K562 (cell line): ENCODE measurements at regions not wholly inside any gene's neighbourhood (a gene's known extent, or its start where the extent isn't known, plus 50 kb on each side); places are given as distances from the start of the nearest gene placed in this dataset.

ENCODE experiments used
- CREB1 ChIP-seq, 2 experiments: sonication (generic) in 1 of 2; formaldehyde crosslinking in 1 of 2; IDR thresholded peaks; 2 replicates each; pipeline versions ENCODE4 v1.6.1 to v1.8.0; 2012 to 2022; ENCODE audit warnings: inconsistent platforms in 1 of 2, mild to moderate bottlenecking in 1 of 2, missing genetic modification reagents in 1 of 2, moderate library complexity in 1 of 2
- CSDE1 ChIP-seq, 2 experiments: fragments of 450-650 bp; IDR thresholded peaks; 2 replicates each; pipeline ENCODE4 v1.6.1; 2016; ENCODE audit warnings: mild to moderate bottlenecking in 1 of 2
- CTBP1 ChIP-seq: fragments of 450-650 bp; IDR thresholded peaks from 2 replicates; pipeline ENCODE4 v1.6.1; 2016; ENCODE audit warnings: borderline replicate concordance
- FOXK2 ChIP-seq, 2 experiments: fragments of 450-650 bp; IDR thresholded peaks in 1 of 2; conservative IDR thresholded peaks in 1 of 2; 2 replicates each; pipeline ENCODE4 v1.6.1; 2016; ENCODE audit warnings: low read depth in 2 of 2, mild to moderate bottlenecking in 1 of 2
- HLTF ChIP-seq: fragments of 450-650 bp; IDR thresholded peaks from 2 replicates; pipeline ENCODE4 v1.6.1; 2016
- NCOA4 ChIP-seq: fragments of 450-650 bp; IDR thresholded peaks from 2 replicates; pipeline ENCODE4 v1.6.1; 2018; ENCODE audit warnings: mild to moderate bottlenecking; ENCODE audit not compliant: partially characterized antibody
- NONO ChIP-seq, 2 experiments: fragments of 200-400 bp in 1 of 2; fragments of 450-650 bp in 1 of 2; formaldehyde crosslinking in 1 of 2; IDR thresholded peaks; 2 replicates each; pipeline ENCODE4 v1.6.1; 2017; ENCODE audit warnings: low read depth in 2 of 2, mild to moderate bottlenecking in 2 of 2, moderate library complexity in 2 of 2, low read length in 1 of 2
- PHTF2 ChIP-seq: fragments of 250-450 bp; sonication (Bioruptor Pico); IDR thresholded peaks from 2 replicates; pipeline ENCODE4 v1.5.0; 2021; ENCODE audit warnings: mild to moderate bottlenecking
- POLR2B ChIP-seq: fragments of 450-650 bp; IDR thresholded peaks from 2 replicates; pipeline ENCODE4 v1.6.1; 2018; ENCODE audit warnings: low read depth; ENCODE audit not compliant: partially characterized antibody
- POLR2G ChIP-seq: fragments of 200-400 bp; formaldehyde crosslinking; IDR thresholded peaks from 2 replicates; pipeline ENCODE4 v1.6.1; 2017; ENCODE audit warnings: low read depth, mild to moderate bottlenecking, antibody characterized with exemption, low read length, moderate library complexity
- RAD51 ChIP-seq: fragments of 450-650 bp; IDR thresholded peaks from 2 replicates; pipeline ENCODE4 v1.7.1; 2016; ENCODE audit warnings: low read depth, mild to moderate bottlenecking, borderline replicate concordance
- RHOXF2B ChIP-seq: fragments of 250-450 bp; sonication (Bioruptor Pico); conservative IDR thresholded peaks from 2 replicates; pipeline ENCODE4 v1.5.1; 2021
- TGIF2 ChIP-seq: sonication (generic); formaldehyde crosslinking; IDR thresholded peaks from 2 replicates; pipeline ENCODE4 v1.8.1; 2022; ENCODE audit warnings: mild to moderate bottlenecking, missing genetic modification reagents, moderate library complexity
- ZNF212 ChIP-seq: fragments of 450-650 bp; formaldehyde crosslinking; IDR thresholded peaks from 2 replicates; pipeline ENCODE4 v1.4.0; 2020; ENCODE audit warnings: mild to moderate bottlenecking
- ZNF24 ChIP-seq: fragments of 450-650 bp; IDR thresholded peaks from 2 replicates; pipeline ENCODE4 v1.6.1; 2016
- ZNF384 ChIP-seq: IDR thresholded peaks from 2 replicates; pipeline ENCODE4 v1.6.1; 2012; ENCODE audit warnings: low read depth, low read length, improper control_type of control experiment
- ZNF586 ChIP-seq: fragments of 450-650 bp; formaldehyde crosslinking; conservative IDR thresholded peaks from 2 replicates; pipeline ENCODE4 v1.4.0; 2020; ENCODE audit warnings: mild to moderate bottlenecking, moderate library complexity
- ZSCAN32 ChIP-seq: fragments of 450-650 bp; formaldehyde crosslinking; IDR thresholded peaks from 2 replicates; pipeline ENCODE4 v1.4.0; 2020; ENCODE audit warnings: mild to moderate bottlenecking, moderate library complexity
- TF ChIP-seq, protein P1 (sequence below): fragments of 250-450 bp; sonication (Bioruptor Pico); IDR thresholded peaks from 2 replicates; pipeline ENCODE4 v1.8.0; 2022; ENCODE audit warnings: inconsistent platforms
- TF ChIP-seq, protein P2 (sequence below): fragments of 250-450 bp; sonication (Bioruptor Pico); IDR thresholded peaks from 2 replicates; pipeline ENCODE4 v1.5.1; 2021; ENCODE audit warnings: mild to moderate bottlenecking
- TF ChIP-seq, protein P3 (sequence below): fragments of 450-650 bp; formaldehyde crosslinking; IDR thresholded peaks from 2 replicates; pipeline ENCODE4 v1.4.0; 2020; ENCODE audit warnings: mild to moderate bottlenecking, moderate library complexity
- TF ChIP-seq, protein P4 (sequence below): fragments of 250-450 bp; sonication (Bioruptor Pico); IDR thresholded peaks from 2 replicates; pipeline ENCODE4 v1.8.0; 2022; ENCODE audit warnings: moderate library complexity, mild to moderate bottlenecking, inconsistent platforms
- TF ChIP-seq, protein P5 (sequence below): fragments of 450-650 bp; IDR thresholded peaks from 2 replicates; pipeline ENCODE4 v1.6.1; 2016; ENCODE audit warnings: mild to moderate bottlenecking

DNA sequence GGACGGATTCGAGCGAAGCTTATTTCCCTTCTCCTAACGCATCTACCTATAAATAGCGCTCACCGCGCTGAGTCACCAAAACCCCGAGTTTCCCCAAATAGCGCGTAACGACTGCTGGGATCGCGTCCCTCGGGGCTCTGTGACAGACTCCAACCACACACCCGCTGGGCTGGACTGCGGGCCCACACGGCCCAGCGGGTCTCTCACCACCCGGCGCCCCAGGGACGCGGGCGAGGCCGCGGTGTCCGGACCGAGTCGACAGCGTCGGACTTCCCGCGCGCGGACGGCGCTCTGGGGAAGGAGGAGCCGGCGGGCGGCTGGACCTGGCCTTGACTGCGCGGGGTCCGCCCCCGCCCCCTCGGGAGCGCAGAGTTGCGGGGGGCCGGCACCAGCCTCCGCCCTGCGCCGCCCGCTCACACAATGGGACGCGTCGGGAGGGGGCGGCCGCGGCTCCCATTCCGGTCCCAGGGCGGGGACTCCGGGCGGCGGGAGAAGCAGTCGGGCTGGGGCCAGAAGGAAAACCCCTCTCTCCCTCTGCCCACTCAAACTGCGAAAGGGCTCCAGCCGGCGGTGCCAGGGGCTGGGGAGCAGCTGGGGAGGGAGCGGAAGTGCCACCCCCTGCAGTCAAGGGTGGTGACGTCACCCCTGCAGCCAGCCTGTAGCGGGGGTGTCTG, 108.8 kb downstream of the KCNRG start (continued):
- TF ChIP-seq CREB1 (IDR thresholded peaks at IDR 0.05) = peak; percentile 63
- TF ChIP-seq CREB1 (CRISPR knock-in tag; IDR thresholded peaks at IDR 0.05) = peak; percentile 69
- TF ChIP-seq ZNF24 = no peak
- TF ChIP-seq NONO (IDR thresholded peaks at IDR 0.05; ENCODE audit: low read depth in 2 of 2, low read length in 1 of 2) = peak; percentile 58 to 78; a peak in 2 of 4 replicates
- TF ChIP-seq, protein P1, sequence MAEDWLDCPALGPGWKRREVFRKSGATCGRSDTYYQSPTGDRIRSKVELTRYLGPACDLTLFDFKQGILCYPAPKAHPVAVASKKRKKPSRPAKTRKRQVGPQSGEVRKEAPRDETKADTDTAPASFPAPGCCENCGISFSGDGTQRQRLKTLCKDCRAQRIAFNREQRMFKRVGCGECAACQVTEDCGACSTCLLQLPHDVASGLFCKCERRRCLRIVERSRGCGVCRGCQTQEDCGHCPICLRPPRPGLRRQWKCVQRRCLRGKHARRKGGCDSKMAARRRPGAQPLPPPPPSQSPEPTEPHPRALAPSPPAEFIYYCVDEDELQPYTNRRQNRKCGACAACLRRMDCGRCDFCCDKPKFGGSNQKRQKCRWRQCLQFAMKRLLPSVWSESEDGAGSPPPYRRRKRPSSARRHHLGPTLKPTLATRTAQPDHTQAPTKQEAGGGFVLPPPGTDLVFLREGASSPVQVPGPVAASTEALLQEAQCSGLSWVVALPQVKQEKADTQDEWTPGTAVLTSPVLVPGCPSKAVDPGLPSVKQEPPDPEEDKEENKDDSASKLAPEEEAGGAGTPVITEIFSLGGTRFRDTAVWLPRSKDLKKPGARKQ = no peak
- TF ChIP-seq POLR2B = peak; percentile 65
- TF ChIP-seq, protein P2, sequence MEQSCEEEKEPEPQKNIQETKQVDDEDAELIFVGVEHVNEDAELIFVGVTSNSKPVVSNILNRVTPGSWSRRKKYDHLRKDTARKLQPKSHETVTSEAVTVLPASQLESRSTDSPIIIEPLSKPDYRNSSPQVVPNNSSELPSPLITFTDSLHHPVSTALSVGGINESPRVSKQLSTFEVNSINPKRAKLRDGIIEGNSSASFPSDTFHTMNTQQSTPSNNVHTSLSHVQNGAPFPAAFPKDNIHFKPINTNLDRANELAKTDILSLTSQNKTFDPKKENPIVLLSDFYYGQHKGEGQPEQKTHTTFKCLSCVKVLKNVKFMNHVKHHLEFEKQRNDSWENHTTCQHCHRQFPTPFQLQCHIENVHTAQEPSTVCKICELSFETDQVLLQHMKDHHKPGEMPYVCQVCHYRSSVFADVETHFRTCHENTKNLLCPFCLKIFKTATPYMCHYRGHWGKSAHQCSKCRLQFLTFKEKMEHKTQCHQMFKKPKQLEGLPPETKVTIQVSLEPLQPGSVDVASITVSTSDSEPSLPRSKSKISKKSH = no peak
- TF ChIP-seq, protein P3, sequence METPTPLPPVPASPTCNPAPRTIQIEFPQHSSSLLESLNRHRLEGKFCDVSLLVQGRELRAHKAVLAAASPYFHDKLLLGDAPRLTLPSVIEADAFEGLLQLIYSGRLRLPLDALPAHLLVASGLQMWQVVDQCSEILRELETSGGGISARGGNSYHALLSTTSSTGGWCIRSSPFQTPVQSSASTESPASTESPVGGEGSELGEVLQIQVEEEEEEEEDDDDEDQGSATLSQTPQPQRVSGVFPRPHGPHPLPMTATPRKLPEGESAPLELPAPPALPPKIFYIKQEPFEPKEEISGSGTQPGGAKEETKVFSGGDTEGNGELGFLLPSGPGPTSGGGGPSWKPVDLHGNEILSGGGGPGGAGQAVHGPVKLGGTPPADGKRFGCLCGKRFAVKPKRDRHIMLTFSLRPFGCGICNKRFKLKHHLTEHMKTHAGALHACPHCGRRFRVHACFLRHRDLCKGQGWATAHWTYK (CRISPR knock-in tag) = no peak
- no peak for TF ChIP-seq CSDE1 (IDR thresholded peaks at IDR 0.05)
- no peak for TF ChIP-seq HLTF
- no peak for TF ChIP-seq RHOXF2B (CRISPR knock-in tag)
- TF ChIP-seq PHTF2 (CRISPR knock-in tag) = no peak
- TF ChIP-seq POLR2G = peak; percentile 93
- peak; percentile 90 for TF ChIP-seq CTBP1
- no peak for TF ChIP-seq ZNF212
- TF ChIP-seq ZNF586 (CRISPR knock-in tag) = no peak
- TF ChIP-seq TGIF2 = no peak
- TF ChIP-seq, protein P4, sequence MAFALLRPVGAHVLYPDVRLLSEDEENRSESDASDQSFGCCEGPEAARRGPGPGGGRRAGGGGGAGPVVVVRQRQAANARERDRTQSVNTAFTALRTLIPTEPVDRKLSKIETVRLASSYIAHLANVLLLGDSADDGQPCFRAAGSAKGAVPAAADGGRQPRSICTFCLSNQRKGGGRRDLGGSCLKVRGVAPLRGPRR = no peak
- peak; percentile 72 for TF ChIP-seq RAD51
- TF ChIP-seq FOXK2 (conservative IDR thresholded peaks at IDR 0.05 in 1 of 2, IDR thresholded peaks at IDR 0.05 in 1 of 2; ENCODE audit: low read depth in 2 of 2) = 0 out of 4 replicates have a peak, but pooled peaks of 1 of the 2 experiments have one; percentile 35
- no peak for TF ChIP-seq ZNF384
- TF ChIP-seq, protein P5, sequence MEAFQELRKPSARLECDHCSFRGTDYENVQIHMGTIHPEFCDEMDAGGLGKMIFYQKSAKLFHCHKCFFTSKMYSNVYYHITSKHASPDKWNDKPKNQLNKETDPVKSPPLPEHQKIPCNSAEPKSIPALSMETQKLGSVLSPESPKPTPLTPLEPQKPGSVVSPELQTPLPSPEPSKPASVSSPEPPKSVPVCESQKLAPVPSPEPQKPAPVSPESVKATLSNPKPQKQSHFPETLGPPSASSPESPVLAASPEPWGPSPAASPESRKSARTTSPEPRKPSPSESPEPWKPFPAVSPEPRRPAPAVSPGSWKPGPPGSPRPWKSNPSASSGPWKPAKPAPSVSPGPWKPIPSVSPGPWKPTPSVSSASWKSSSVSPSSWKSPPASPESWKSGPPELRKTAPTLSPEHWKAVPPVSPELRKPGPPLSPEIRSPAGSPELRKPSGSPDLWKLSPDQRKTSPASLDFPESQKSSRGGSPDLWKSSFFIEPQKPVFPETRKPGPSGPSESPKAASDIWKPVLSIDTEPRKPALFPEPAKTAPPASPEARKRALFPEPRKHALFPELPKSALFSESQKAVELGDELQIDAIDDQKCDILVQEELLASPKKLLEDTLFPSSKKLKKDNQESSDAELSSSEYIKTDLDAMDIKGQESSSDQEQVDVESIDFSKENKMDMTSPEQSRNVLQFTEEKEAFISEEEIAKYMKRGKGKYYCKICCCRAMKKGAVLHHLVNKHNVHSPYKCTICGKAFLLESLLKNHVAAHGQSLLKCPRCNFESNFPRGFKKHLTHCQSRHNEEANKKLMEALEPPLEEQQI = no peak
- no peak for TF ChIP-seq NCOA4
- TF ChIP-seq ZSCAN32 (CRISPR knock-in tag) = no peak
